Psoas muscle (tissue), 7 donors: ENCODE measurements at regions not wholly inside any gene's neighbourhood (a gene's known extent, or its start where the extent isn't known, plus 50 kb on each side); places are given as distances from the start of the nearest gene placed in this dataset.
"Not testable (repeated sequence)": the region's sequence is repeated elsewhere in the genome, so short reads cannot be mapped to it uniquely, and the experiment has no call there.

Experiments
- ATAC-seq, 4 donors: fragments of 200-7000 bp; cut with Tn5 transposase; one replicate each; pipeline ENCODE4 v1.9.1; 2020; ENCODE audit warnings: moderate library complexity in 3 of 4, mild to moderate bottlenecking in 2 of 4
- DNase-seq, 2 donors: peaks; one replicate each; pipeline ENCODE4 v3.0.0-alpha.2; 2020
- H3K27ac ChIP-seq: fragments of 200-600 bp; one replicate; pipeline ENCODE4 v1.8.0; 2022
- H3K27me3 ChIP-seq, 3 donors: fragments of 200-600 bp in 1 of 3; one replicate each; pipeline versions ENCODE4 v1.6.1 to v1.8.0; 2013 to 2022; ENCODE audit warnings: low read length in 2 of 3, mild to moderate bottlenecking in 2 of 3, moderate library complexity in 1 of 3; ENCODE audit not compliant: insufficient read depth in 3 of 3
- H3K36me3 ChIP-seq, 2 donors: fragments of 200-600 bp in 1 of 2; one replicate each; pipeline versions ENCODE4 v1.6.1 to v1.8.0; 2013 to 2022; ENCODE audit warnings: low read depth in 1 of 2, mild to moderate bottlenecking in 1 of 2, moderate library complexity in 1 of 2; ENCODE audit not compliant: insufficient read depth in 1 of 2
- H3K4me1 ChIP-seq: fragments of 200-600 bp; one replicate; pipeline ENCODE4 v1.8.0; 2022
- H3K4me3 ChIP-seq: fragments of 200-600 bp; one replicate; pipeline ENCODE4 v1.8.0; 2022; ENCODE audit warnings: mild to moderate bottlenecking
- H3K9me3 ChIP-seq: fragments of 200-600 bp; one replicate; pipeline ENCODE4 v1.8.0; 2022
- CTCF ChIP-seq: fragments of 200-600 bp; IDR thresholded peaks from one replicate; pipeline ENCODE4 v1.8.0; 2022; ENCODE audit warnings: antibody characterized with exemption
- WGBS, 3 donors: extraction: QIAGEN DNeasy Blood & Tissue Kit; methylation state at CpG; one replicate each; pipeline versions ENCODE4 v1.1.6 to v1.1.7; 2013; 5-methylcytosine and 5-hydroxymethylcytosine counted together
- intact Hi-C, 2 donors: fragments of 100-400 bp; cut with DNase I; formaldehyde crosslinking; loops; one replicate each; pipeline versions ENCODE4 v1.11.0 to v1.14.2; 2022
- donor health status: healthy with polysubstance abuse.
- donor health status: DM: no; HTN: no; CAD: no; lungs with moderate emphysema.
- donor health status: Bipolar disorder and iron deficiency.
- donor health status: healthy.
- donor health status: DM: yes; HTN: yes; CAD: no.
- donor health status: DM: no; HTN: no; CAD: no.
- donor health status: DM: yes; HTN: yes; CAD: no.

GRCh38 chr21:35469498-35469897 lies 420.4 kb upstream of the RUNX1 start:
- 87 to 93% (median 91%) methylated on average over 1 of the region's 1 CpG for WGBS, 3 donors
- no peak for DNase-seq
- no peaks in the 10 kb centered on the region for H3K9me3 ChIP-seq
- no peak overlapping the region for H3K4me3 ChIP-seq
- ATAC-seq, result no peak
- TF ChIP-seq CTCF, result no peak
- intact Hi-C loops, result no loop called here
- H3K27ac ChIP-seq, result no peak overlapping the region
- H3K4me1 ChIP-seq, result no peaks in the 10 kb centered on the region
- no peaks in the 10 kb centered on the region for H3K36me3 ChIP-seq
- H3K27me3 ChIP-seq, result no peaks in the 10 kb centered on the region

- ATAC-seq, result no peak
- no peaks in the 10 kb centered on the region for H3K27me3 ChIP-seq
- intact Hi-C loops, result no loop called here
- H3K4me3 ChIP-seq, result no peak overlapping the region
- H3K4me1 ChIP-seq, result no peaks in the 10 kb centered on the region
- no peak for DNase-seq
- no peaks in the 10 kb centered on the region for H3K9me3 ChIP-seq
- H3K36me3 ChIP-seq, result no peaks in the 10 kb centered on the region
- H3K27ac ChIP-seq, result no peak overlapping the region
- TF ChIP-seq CTCF, result no peak
- 48 to 54% (median 48%) methylated on average over 5 of the region's 5 CpGs for WGBS, 3 donors
Measured at GRCh38 chr21:35468991-35469390, 419.9 kb upstream of the RUNX1 start.

- intact Hi-C loops, result no loop called here
Measured at GRCh38 chr21:35467566-35467965, 418.5 kb upstream of the RUNX1 start.

GRCh38 chr21:35466681-35467080 lies 417.6 kb upstream of the RUNX1 start:
- H3K36me3 ChIP-seq, H3K4me3 ChIP-seq, intact Hi-C loops, DNase-seq, H3K4me1 ChIP-seq, ATAC-seq, H3K27ac ChIP-seq, H3K27me3 ChIP-seq, H3K9me3 ChIP-seq: not testable (repeated sequence)
- WGBS, 3 donors, result 93 to 94% (median 93%) methylated on average over 5 of the region's 5 CpGs

More at GRCh38 chr21:35467566-35467965, 418.5 kb upstream of the RUNX1 start:
- no peak overlapping the region for H3K4me3 ChIP-seq
- 71 to 74% (median 73%) methylated on average over 2 of the region's 2 CpGs for WGBS, 3 donors
- no peak for TF ChIP-seq CTCF
- H3K4me1 ChIP-seq, result no peaks in the 10 kb centered on the region
- H3K36me3 ChIP-seq, result no peaks in the 10 kb centered on the region
- ATAC-seq, result no peak
- H3K27me3 ChIP-seq, result no peaks in the 10 kb centered on the region
- no peaks in the 10 kb centered on the region for H3K9me3 ChIP-seq
- no peak for DNase-seq
- H3K27ac ChIP-seq, result no peak overlapping the region

GRCh38 chr21:35465741-35466140 lies 416.6 kb upstream of the RUNX1 start:
- no peak overlapping the region for H3K27ac ChIP-seq
- intact Hi-C loops, result no loop called here
- H3K27me3 ChIP-seq, result peaks cover 0 to 2% (median 0%) of the 10 kb centered on the region in 3 donors
- no peaks in the 10 kb centered on the region for H3K4me1 ChIP-seq
- no peaks in the 10 kb centered on the region for H3K36me3 ChIP-seq
- H3K4me3 ChIP-seq, result no peak overlapping the region
- WGBS, 3 donors, result 92 to 96% (median 93%) methylated on average over 2 of the region's 2 CpGs
- DNase-seq (no peak), ATAC-seq (no peak)
- TF ChIP-seq CTCF, result no peak
- H3K9me3 ChIP-seq, result no peaks in the 10 kb centered on the region
